Lower leg skin (tissue), 4 donors: ENCODE measurements at regions not wholly inside any gene's neighbourhood (a gene's known extent, or its start where the extent isn't known, plus 50 kb on each side); places are given as distances from the start of the nearest gene placed in this dataset.
A peak's percentile ranks its signal among the peaks of the same experiment; 100 is the strongest.

Source experiments
- DNase-seq, 2 donors: peaks; one replicate each; pipeline ENCODE4 v3.0.0-alpha.2; 2019; ENCODE audit warnings: low spot score in 2 of 2
- H3K4me3 ChIP-seq: fragments of 200-600 bp; sonication (generic); 2 replicates; pipeline ENCODE4 v1.5.1; 2017; ENCODE audit warnings: mild to moderate bottlenecking, low read depth; ENCODE audit not compliant: poor library complexity, severe bottlenecking
- POLR2A ChIP-seq, 2 donors: fragments of 450-650 bp; IDR thresholded peaks; one replicate each; pipeline ENCODE4 v1.6.1; 2016 to 2017; ENCODE audit warnings: antibody characterized with exemption in 2 of 2, mild to moderate bottlenecking in 1 of 2, moderate library complexity in 1 of 2
- WGBS, 2 donors: methylation state at CpG; one replicate each; pipeline ENCODE4 v1.1.5; 2018; 5-methylcytosine and 5-hydroxymethylcytosine counted together
- intact Hi-C: fragments of 100-400 bp; cut with DNase I; formaldehyde crosslinking; loops from one replicate; pipeline ENCODE4 v1.15.0; 2023; ENCODE audit warnings: low total_unique reads
- TF ChIP-seq, protein P1 (sequence below), 3 donors: fragments of 450-650 bp; IDR thresholded peaks; one replicate each; pipeline ENCODE4 v1.5.1; 2016; ENCODE audit warnings: antibody characterized with exemption in 3 of 3, mild to moderate bottlenecking in 3 of 3, moderate library complexity in 2 of 3

DNA sequence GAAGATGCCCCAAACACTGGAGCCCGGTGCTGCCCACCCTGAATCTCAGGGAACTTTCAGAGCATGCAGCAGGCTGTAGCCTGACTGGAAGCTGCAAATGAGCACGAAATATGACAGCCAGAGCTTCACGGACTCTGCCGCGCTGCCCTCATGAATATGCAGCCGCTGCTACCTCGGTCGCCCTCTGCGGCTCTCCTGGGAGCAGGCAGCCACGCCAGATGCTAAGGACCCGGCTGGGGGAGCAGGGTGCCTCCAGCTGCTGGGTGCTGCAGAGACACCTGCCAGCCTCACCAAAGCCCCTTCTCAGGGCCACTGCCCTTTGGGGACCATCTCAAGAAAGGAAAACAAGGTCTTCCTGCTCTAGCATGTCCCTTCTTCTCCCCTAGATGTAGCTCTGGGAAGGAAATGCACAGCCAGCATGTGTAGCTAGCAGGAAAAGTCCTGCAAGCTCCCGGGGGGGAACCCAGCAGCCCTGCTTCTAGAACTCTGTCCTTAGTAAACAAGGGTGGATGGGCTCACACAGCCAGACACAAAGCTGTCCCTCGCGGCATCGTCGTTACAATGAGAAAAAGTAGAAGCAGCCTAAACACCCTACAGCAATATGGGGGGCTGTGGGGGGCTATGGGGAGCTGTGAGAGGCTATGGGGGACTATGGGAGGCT lies 56.8 kb upstream of the OLFM1 start:
- no peak for TF ChIP-seq POLR2A (IDR thresholded peaks at IDR 0.05)
- TF ChIP-seq, protein P1, sequence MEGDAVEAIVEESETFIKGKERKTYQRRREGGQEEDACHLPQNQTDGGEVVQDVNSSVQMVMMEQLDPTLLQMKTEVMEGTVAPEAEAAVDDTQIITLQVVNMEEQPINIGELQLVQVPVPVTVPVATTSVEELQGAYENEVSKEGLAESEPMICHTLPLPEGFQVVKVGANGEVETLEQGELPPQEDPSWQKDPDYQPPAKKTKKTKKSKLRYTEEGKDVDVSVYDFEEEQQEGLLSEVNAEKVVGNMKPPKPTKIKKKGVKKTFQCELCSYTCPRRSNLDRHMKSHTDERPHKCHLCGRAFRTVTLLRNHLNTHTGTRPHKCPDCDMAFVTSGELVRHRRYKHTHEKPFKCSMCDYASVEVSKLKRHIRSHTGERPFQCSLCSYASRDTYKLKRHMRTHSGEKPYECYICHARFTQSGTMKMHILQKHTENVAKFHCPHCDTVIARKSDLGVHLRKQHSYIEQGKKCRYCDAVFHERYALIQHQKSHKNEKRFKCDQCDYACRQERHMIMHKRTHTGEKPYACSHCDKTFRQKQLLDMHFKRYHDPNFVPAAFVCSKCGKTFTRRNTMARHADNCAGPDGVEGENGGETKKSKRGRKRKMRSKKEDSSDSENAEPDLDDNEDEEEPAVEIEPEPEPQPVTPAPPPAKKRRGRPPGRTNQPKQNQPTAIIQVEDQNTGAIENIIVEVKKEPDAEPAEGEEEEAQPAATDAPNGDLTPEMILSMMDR (IDR thresholded peaks at IDR 0.05), result no peak
- WGBS, 2 donors, result 44 to 45% methylated on average over 14 to 15 of the region's 16 CpGs
- intact Hi-C loops, result no loop called here

DNA sequence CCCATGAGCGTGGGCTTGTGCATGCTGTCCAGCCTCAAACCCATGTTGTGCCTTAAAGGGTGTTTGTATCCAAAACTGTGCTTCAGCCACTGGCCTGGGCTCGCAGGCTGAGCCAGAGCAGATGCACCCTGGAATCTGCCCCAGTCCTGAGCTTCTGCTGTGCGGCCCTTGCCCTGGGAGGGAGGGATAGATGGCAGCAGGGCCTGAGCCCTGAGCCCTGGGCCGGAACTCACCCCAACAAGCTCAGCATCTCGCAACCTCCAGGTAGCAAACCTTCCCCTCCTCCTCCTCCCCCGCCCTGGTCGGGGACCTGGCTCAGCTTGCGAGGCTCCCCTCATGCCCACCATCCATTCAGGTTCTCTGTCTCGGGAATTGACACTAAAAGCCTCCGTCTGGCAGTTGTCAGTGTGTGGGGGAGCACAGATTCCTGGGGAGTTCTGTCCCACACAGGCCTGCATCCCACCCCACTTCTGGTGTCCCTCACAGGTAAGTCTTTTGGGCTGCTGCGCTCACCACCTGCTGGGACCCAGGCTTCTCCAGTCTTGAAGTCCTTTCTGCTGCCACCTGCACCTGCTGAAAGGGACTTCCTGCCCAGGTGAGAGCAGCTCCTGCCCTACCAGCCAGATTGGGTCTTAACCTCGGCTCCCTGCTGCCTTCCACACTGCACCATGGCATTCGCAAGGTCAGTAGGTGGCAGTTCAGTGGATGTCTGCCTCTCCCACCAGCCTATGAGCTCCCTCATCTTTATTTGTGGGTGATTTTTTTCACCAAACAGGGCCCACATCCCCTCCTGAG lies 55.2 kb upstream of the OLFM1 start:
- intact Hi-C loops, result no loop called here
- H3K4me3 ChIP-seq, result no peak overlapping the region
- TF ChIP-seq, protein P1 (IDR thresholded peaks at IDR 0.05), result no peak
- no peak for TF ChIP-seq POLR2A (IDR thresholded peaks at IDR 0.05)
- 85 to 88% methylated on average over 13 of the region's 13 CpGs for WGBS, 2 donors
- peak in 1 of 2 donors; percentile 72 for DNase-seq

More for the DNA sequence above, 56.8 kb upstream of the OLFM1 start:
- DNase-seq, result no peak
- H3K4me3 ChIP-seq, result no peak overlapping the region

DNA sequence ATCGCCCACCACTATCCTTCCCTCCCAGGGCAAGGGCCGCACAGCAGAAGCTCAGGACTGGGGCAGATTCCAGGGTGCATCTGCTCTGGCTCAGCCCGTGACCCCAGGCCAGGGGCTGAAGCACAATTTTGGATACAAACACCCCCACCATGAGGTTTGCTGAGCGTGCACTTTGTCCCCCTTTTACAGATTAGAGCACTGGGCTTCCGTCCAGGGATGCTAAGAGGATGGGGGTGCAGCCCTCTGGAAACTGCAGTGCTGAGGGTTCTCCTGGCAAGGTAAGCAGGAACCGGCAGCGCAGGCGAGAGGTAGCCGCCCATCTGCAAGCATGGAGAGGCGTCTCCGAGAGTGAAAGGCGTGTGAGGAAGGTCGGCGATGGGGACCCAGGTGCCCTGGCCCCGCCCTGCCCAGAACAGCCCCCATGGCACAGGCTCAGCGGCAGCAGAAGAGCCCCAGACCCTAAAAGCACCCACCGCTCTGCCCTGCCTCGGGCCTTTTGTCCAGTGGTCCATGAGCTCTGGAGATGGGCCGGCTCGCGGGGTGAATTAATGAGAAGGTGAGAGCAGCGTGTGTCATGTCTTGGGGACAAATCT lies 54.5 kb upstream of the OLFM1 start:
- 87% methylated on average over 22 of the region's 22 CpGs for WGBS, 2 donors
- peak in 1 of 2 donors; percentile 73 for DNase-seq
- intact Hi-C loops, result no loop called here
- H3K4me3 ChIP-seq, result no peak overlapping the region
- TF ChIP-seq, protein P1 (IDR thresholded peaks at IDR 0.05), result no peak
- no peak for TF ChIP-seq POLR2A (IDR thresholded peaks at IDR 0.05)

DNA sequence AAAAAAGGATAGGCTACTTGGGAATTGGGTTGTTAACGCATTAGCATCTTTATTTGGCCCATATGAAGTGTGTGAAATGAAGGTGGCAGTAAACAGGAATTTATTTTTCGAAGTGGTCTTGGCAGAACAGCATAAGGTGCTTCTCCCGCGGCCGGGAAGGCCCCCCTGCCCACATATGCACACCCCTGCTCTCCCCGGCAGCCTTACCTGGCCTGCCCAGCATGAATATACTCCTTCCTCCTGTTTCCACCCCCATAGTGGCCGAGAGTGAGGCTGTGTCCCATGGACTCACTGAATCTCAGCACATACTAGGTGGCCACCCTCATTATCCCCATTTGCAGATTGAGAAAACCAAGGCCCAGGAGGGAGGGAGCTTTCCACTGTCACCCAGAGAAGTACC lies 54.0 kb upstream of the OLFM1 start:
- TF ChIP-seq, protein P1 (IDR thresholded peaks at IDR 0.05), result no peak
- TF ChIP-seq POLR2A (IDR thresholded peaks at IDR 0.05), result no peak
- DNase-seq, result peak in 1 of 2 donors; percentile 36
- intact Hi-C loops, result no loop called here
- WGBS, 2 donors, result 84 to 87% methylated on average over 7 of the region's 7 CpGs
- H3K4me3 ChIP-seq, result no peak overlapping the region

DNA sequence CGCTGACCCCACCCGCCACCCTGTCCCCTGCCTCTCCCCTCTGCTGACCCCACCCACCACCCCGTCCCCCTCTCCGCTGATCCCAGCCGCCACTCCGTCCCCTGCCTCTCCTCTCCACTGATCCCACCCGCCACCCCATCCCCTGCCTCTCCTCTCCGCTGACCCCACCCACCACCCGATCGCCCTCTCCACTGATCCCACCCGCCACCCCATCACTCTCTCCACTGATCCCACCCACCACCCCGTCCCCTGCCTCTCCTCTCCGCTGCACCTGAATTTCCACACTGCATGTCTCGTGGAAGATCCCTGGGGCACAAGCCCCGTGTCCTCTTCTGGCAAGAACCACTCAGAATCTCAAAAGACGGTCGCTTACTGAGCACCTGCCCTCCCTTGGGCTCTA lies 53.4 kb upstream of the OLFM1 start:
- peak in 1 of 2 donors; percentile 76 for DNase-seq
- 67 to 82% methylated on average over 13 of the region's 17 CpGs for WGBS, 2 donors
- TF ChIP-seq, protein P1 (IDR thresholded peaks at IDR 0.05), result no peak
- TF ChIP-seq POLR2A (IDR thresholded peaks at IDR 0.05), result no peak

More for the DNA sequence above, 53.4 kb upstream of the OLFM1 start:
- intact Hi-C loops, result no loop called here
- H3K4me3 ChIP-seq, result no peak overlapping the region
